GM03348 (cell line): ENCODE measurements at regions not wholly inside any gene's neighbourhood (a gene's known extent, or its start where the extent isn't known, plus 50 kb on each side); places are given as distances from the start of the nearest gene placed in this dataset.
"Not testable (repeated sequence)": the region's sequence is repeated elsewhere in the genome, so short reads cannot be mapped to it uniquely, and the experiment has no call there.

Experiments used
- DNase-seq: peaks from one replicate; pipeline ENCODE4 v3.0.0; 2012; ENCODE audit warnings: low spot score

- no peak for DNase-seq
Observed at GRCh38 chr17:62322313-62322712, 58.0 kb upstream of the EFCAB3 start.

DNA sequence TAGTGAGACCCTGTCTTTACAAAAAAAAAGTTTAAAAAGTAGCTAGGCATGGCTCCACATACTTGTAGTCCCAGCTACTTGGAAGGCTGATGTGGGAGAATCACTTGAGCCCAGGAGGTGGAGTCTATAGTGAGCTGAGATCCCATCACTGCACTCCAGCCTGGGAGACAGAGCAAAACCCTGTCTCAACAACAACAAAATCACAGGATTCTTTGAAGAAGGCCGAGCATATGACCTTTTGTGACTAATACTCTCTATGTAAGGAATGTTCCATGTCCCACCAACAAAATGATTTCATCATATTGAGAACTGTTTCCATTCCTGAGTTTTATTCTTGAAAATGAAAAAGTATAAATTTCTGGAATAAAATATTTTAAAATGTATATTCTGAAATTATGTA is 58.9 kb upstream of the EFCAB3 start:
- DNase-seq, result no peak

GRCh38 chr17:62319846-62320245 is 60.5 kb upstream of the EFCAB3 start:
- no peak for DNase-seq

DNA sequence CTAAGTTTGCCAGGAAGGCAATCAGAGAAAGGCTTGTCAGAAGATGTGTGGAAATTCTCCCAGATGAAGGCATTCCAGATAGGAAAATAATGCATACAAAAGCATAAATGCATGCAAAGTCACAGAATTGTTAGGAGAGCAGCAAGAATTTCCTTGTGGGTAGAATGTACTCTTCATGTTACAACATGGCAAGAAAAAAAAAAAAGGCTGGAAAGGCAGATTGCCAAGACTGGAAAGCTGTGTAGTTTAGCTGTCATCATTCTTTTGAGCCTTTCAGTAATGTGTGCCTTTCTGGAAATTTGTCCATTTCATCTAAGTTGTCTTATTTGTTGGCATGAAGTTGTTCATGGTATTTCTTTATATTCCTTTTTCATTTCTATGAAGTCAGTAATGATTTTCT is 71.0 kb upstream of the EFCAB3 start:
- no peak for DNase-seq

DNA sequence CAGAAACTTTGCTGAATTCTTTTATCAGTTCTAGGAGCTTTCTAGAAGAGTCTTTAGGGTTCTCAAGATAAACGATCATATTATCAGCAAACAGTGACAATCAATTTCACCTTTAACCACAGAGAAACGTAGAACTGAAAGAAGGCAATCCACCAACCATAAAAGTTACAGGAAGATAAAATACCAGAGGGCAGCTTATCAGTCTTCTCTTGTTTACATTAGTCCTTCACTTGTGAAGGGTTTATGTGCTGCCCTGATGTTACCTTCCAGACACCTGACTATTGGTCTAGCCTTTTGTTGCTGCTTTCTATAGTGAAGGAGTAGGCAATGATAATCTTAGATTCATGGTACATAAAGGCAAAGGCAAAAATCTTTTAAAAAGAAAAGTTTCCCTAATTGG is 73.2 kb upstream of the EFCAB3 start:
- no peak for DNase-seq

GRCh38 chr17:62303476-62303875 is 76.9 kb upstream of the EFCAB3 start:
- DNase-seq, result no peak

GRCh38 chr17:62300697-62301096 is 79.7 kb upstream of the EFCAB3 start:
- no peak for DNase-seq

DNA sequence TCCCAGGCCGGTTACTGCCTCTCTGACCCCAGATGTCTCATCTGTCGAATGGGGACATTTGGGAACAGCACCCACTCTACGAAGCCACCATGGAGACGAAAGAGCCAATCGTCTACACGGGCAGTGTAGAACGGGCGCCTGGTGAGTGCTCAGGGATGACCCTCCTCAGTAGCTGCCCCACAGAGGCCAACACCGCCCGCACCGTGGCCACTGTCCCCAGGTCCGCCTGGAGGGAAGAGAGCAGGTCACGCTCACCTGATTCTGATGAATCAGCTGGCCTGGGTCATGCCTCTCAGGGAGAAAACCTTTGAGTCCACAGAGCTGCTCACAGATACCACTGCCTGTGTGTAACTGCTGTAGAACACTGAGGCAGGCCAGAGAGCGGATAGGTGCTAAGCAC is 105.1 kb upstream of the EFCAB3 start:
- not testable (repeated sequence) for DNase-seq

DNA sequence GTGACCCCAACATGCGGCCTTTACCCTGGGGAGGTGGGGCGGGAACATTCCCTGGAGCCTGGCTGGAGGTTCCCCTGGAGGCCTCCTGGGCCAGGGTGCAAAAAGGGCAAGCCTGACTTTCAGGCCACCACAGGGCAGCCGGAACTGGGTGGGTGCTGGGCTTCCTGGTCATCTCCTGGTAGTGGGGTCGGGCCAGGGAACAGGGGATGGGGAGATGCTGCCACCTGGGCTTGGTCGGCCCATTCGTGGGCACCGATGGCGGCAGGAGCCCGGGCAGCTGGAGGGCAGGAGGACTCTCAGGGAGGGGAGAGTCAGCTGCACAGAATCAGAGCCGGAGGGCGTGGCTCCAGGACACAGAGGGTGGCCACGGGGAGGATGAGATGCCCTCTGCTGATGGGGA is 112.0 kb upstream of the EFCAB3 start:
- DNase-seq, result not testable (repeated sequence)

DNA sequence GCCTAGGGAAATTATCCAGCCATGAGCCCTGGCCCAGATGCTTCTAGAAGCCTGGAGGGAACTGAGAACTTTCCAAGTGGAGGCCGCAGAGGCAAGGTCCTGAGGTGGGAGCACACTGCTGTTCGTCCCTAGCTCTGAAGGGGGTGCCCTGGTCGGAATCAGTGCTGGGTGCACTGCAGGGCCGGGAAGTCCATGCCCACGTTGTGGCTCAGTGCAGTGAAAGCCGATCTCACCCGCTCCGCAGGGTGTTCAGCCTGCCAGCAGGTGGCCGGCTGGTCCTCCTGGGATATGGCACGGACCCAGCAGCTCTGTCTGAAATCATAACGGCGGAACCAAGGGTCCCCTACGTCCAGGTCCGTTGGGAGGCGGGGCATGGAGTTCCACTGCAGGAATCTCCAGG is 115.4 kb upstream of the EFCAB3 start:
- not testable (repeated sequence) for DNase-seq

DNA sequence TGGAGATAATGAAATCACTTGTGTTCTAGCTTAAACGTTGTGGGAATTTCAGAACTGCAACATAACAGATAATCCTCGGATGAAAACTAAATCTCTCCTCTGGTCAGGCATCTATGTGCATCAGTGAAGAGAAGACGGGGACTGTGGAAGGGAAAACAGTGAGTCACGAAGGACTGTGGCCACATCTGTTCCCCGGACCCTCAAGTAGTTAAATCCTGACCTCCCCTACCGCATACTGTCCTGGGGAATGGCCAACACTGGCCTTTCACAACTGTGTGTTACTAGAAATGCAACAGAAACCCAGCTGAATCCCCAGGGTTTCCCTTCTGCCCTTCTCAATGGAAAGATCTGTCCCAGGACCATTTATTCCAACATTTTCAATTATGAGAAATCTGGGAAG is 124.6 kb upstream of the EFCAB3 start:
- not testable (repeated sequence) for DNase-seq

DNA sequence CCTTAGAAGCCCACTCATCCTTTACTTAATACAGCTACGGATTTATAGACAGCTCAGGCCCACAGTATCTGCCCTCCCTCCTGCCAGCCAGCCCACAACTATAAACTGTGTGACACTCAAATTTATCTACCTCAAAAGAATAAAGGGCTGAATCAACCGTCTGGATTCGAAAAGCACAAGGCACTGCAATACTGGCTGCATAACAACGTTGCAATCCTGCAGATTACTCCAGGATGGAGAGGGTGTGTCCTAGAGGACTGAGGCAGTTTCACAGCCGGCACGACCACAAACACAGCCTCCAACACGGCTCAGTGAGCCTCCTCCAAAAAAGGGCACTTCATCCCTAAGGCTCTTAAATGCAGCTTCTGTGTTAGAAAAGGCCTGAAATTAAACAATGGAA is 138.3 kb upstream of the EFCAB3 start:
- peak; percentile 3 for DNase-seq

GRCh38 chr17:62239569-62239968 is 140.8 kb upstream of the EFCAB3 start:
- not testable (repeated sequence) for DNase-seq

- DNase-seq, result not testable (repeated sequence)
Observed at GRCh38 chr17:62238551-62239338, 141.6 kb upstream of the EFCAB3 start.

GRCh38 chr17:62233822-62234481 is 146.4 kb upstream of the EFCAB3 start:
- DNase-seq, result not testable (repeated sequence)

- DNase-seq, result not testable (repeated sequence)
Observed at GRCh38 chr17:62231293-62231692, 149.1 kb upstream of the EFCAB3 start.

GRCh38 chr17:62226610-62227240 is 153.6 kb upstream of the EFCAB3 start:
- not testable (repeated sequence) for DNase-seq

GRCh38 chr17:62223585-62223984 is 156.8 kb upstream of the EFCAB3 start:
- not testable (repeated sequence) for DNase-seq

GRCh38 chr17:62219221-62219899 is 154.3 kb upstream of the MED13 start:
- no peak for DNase-seq

GRCh38 chr17:62216847-62217246 is 151.8 kb upstream of the MED13 start:
- no peak for DNase-seq

GRCh38 chr17:62215891-62216290 is 150.8 kb upstream of the MED13 start:
- DNase-seq, result not testable (repeated sequence)

- no peak for DNase-seq
Observed at GRCh38 chr17:62206550-62206949, 141.5 kb upstream of the MED13 start.
